Upper lobe of left lung (tissue), 4 donors: ENCODE measurements at regions not wholly inside any gene's neighbourhood (a gene's known extent, or its start where the extent isn't known, plus 50 kb on each side); places are given as distances from the start of the nearest gene placed in this dataset.

ENCODE experiments used
- CTCF ChIP-seq, 6 experiments: fragments of 450-650 bp in 4 of 6; fragments of 200-600 bp in 2 of 6; sonication (generic) in 2 of 6; IDR thresholded peaks; one replicate each; pipeline ENCODE4 v1.5.1; 2016 to 2019; ENCODE audit warnings: antibody characterized with exemption in 6 of 6
- POLR2A ChIP-seq, 4 donors: fragments of 450-650 bp; IDR thresholded peaks; one replicate each; pipeline ENCODE4 v1.5.1; 2016 to 2017; ENCODE audit warnings: antibody characterized with exemption in 4 of 4, mild to moderate bottlenecking in 2 of 4
- POLR2AphosphoS5 ChIP-seq, 2 donors: sonication (generic); formaldehyde crosslinking; IDR thresholded peaks; one replicate each; pipeline ENCODE4 v1.5.1; 2017; ENCODE audit warnings: antibody characterized with exemption in 2 of 2

- TF ChIP-seq POLR2A (IDR thresholded peaks at IDR 0.05) (no peak), CTCF (IDR thresholded peaks at IDR 0.05) (no peak), POLR2AphosphoS5 (IDR thresholded peaks at IDR 0.05) (no peak)
These were observed 740.9 kb downstream of the GALC start for GRCh38 chr14:87252103-87252502.
